ENCODE measurements at regions not wholly inside any gene's neighbourhood (a gene's known extent, or its start where the extent isn't known, plus 50 kb on each side); places are given as distances from the start of the nearest gene placed in this dataset.

DNA sequence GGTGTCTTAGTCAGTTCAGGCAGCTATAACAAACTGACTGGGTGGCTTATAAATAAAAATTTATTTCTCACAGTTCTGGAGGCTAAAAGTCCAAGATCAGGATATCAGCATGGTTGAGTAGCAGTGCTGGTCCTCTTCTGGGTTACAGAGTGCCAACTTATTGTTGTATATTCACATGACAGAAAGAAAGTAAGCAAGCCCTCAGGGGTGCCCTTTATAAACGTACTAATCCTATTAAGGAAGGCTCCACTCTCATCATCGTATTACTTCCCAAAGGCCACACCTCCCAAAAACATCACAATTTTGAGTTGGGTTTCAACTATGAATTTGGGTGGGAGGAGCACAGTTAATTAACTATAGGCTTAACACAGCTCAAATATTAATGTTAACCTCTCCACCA is 653.0 kb downstream of the DIPK2A start:
- DNase-seq (ENCODE audit: low spot score) = no peak

- DNase-seq (ENCODE audit: low spot score) = no peak
These were observed 655.2 kb downstream of the DIPK2A start for GRCh38 chr3:144626835-144627234.

DNA sequence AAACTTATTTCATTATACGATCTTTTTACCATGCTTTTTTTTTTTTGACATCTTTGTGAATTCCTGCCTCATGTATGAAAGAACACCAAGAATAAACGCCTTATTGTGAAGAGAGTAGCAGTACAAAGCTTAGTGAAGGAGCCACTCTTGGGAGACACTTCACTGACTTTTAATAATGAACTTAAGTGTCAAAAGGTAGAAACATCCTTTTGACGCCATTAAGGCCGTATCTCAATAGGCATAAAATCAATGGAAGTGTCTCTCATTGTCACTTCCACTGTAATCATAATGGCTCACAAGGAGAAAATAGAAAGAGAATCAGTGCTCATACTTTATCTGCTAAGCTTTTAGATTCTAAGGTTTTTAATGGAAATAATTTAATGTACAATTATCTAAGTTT is 657.8 kb downstream of the DIPK2A start:
- DNase-seq (ENCODE audit: low spot score) = no peak

- no peak for DNase-seq (ENCODE audit: low spot score)
These were observed 665.2 kb downstream of the DIPK2A start for GRCh38 chr3:144636833-144637232.

- no peak for DNase-seq (ENCODE audit: low spot score)
These were observed 666.4 kb downstream of the DIPK2A start for GRCh38 chr3:144638009-144638408.

- DNase-seq (ENCODE audit: low spot score) = no peak
These were observed 672.2 kb downstream of the DIPK2A start for GRCh38 chr3:144643771-144644198.

DNA sequence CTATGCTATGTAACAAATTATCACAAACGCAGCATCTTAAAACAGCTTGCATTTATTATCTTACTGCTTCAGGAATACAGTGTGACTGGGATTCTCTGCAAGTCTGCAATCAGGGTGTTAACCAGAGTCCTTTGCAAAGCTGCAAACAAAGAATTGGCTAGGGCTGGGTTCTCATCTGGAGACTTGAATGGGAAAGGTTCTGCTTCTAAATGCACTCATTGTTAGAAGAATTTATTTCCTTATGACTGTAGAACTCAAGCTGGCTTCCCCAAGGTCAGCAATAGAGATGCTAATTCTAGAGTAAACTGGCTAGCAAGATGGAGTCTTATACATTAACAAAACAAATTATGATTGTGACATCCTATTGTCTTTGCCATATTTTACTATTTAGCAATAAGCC is 673.7 kb downstream of the DIPK2A start:
- DNase-seq (ENCODE audit: low spot score) = no peak

DNA sequence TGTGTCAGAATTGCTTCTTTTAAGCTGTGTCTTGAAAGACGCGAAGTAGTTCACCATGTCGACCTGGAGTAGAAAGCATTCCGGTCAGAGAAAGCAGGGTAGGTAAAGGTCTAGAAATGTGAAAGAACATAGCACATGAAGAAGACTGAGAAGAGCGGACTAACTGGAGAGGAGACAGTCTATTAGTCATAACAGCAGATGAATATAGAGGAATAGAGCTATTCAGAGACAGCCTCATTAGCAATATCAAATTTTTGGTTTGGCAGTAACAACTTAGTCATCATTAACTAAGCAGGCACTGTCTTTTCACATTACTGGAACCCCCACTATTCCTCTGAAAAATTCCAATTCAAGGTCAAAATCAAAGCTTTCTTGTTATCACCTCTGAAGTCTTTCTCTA is 678.8 kb downstream of the DIPK2A start:
- DNase-seq (ENCODE audit: low spot score) = no peak

GRCh38 chr3:144652573-144652972 is 681.0 kb downstream of the DIPK2A start:
- DNase-seq (ENCODE audit: low spot score) = no peak

DNA sequence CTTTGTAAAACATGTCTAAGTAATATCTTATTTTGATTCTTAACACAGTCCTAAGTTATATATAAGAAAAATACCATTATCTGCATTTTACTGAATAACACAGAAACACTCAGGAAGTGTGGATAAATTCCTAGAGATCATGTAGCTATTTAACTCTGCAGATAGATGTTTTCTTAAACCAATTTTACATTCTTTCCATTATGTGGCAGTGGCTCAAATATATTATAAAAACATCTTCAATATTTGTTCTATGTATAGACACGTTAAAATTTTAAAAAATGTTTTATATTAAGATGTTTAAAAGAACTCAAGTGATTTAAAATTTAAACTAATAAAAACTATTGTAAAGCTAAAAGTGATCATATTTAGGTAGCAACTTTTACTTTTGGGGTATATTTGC is 683.8 kb downstream of the DIPK2A start:
- no peak for DNase-seq (ENCODE audit: low spot score)

DNA sequence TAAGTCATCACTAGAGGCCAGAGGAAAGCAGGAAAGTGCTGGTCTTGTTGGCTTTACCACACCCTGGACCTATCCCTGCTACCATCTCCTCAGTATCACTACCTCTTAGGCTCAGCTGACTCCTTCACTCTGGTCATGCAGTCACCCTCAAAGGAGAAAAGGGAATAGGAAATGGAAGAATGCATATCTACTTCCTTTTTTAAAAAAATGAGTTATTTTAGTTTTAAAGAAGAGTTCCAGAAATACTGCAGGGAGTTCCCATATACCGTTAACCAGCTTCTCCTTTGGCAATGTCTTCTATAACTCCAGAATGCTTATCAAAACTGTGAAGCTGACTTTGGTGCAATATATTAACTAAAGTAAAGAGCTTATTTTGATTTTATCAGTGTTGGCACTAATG is 688.6 kb downstream of the DIPK2A start:
- DNase-seq (ENCODE audit: low spot score) = no peak

DNA sequence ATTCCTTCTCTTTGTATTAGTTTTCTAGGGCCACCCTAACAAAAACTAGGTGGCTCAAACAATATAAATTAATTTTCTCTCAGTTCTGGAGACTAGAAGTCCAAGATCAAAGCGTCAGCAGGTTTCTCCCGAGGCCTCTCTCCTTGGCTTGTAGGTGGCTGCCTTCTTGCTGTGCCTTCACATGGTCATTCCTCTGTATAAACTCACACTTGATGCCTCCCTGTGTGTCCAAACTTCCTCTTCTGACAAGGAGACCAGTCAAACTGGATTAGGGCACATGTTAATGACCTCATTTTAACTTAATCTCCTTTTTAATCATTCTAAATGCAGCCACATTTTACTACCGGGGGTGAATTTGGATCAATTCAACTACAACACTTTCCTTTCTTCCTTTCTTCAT is 691.1 kb downstream of the DIPK2A start:
- DNase-seq (ENCODE audit: low spot score) = no peak

DNA sequence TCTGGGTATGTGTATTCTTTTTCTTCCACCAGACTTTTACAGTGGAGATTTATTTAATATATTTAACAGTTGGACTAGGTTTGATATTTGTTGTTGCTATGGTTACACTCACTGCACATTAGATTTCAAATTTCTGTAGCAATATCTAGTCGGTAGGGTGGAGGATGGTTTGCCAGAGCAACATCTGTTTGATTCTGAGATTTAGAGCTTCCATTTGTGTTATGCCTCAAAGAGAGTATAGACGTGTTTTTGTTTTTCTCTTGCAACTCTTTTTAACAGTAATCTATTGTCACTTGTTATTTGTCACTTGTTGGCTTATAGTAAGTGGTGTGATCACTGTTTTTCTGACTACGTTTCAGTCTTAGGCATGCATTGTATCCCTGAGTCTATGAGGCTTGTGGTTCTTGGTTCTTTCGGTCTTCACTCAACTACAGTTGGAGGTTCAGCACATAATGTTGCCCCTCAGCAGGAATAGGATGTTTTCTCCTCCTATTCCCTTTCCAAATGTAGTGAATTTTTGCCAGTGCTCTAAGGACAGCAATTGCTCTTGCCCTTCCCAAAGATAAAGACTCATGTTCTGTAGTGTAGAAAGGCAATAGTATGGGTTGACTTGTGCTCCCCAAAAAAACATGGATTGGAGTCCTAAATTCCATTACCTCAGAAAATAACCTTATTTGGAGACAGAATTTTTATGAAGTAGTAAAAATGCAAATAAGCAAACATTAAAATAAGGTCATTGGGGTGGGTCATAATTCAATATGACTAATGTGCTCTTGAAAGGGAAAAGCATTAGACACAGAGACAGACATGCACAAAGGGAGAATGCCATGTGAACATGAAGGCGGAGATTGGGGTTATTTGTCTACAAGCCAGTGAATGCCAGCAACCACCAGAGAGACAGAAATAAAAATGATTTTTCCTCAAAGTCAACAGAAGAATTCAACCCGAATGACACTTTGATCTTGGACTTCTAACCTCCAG is 692.1 kb downstream of the DIPK2A start:
- DNase-seq (ENCODE audit: low spot score) = no peak

GRCh38 chr3:144665567-144666053 is 694.0 kb downstream of the DIPK2A start:
- no peak for DNase-seq (ENCODE audit: low spot score)

GRCh38 chr3:144670571-144670970 is 698.9 kb downstream of the DIPK2A start:
- no peak for DNase-seq (ENCODE audit: low spot score)

DNA sequence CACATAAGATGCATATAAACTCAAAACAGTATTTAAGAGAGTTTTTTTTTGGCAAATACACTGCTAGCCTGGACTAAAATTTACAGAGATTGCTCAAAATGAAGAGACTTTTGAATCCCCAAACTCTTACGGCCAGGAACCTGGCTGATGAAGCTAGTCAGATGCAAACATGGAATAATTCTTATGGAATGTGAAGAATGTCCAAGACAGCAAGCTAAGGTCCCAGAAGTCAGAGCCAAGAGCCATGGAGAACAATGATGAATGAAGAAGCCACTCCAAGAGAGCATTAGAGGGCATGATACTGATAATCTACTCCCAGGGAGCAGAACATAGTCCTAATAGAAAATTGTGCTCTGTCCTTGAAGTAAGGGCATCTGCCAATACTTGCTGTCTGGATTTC is 705.5 kb downstream of the DIPK2A start:
- DNase-seq (ENCODE audit: low spot score) = no peak

GRCh38 chr3:144683065-144683464 is 711.4 kb downstream of the DIPK2A start:
- no peak for DNase-seq (ENCODE audit: low spot score)

DNA sequence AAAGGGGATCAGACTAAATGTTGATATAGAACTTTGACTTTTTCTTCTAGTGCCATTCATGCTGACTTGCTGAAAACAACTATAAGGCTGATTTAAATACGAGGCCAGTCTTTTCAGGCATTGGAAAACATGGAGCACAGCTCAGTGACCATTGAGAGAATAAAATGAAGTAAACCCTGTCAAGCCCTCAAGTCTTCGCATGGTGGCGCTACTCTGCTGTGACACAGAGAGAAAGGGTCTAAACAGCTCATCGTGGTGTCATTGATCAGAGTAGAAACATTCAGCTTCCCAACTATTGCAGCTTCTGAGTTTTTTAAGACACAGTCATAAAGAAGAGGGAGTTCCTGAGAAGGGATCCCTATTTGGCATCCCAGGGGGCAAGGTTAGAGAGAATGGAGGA is 716.2 kb downstream of the DIPK2A start:
- no peak for DNase-seq (ENCODE audit: low spot score)

DNA sequence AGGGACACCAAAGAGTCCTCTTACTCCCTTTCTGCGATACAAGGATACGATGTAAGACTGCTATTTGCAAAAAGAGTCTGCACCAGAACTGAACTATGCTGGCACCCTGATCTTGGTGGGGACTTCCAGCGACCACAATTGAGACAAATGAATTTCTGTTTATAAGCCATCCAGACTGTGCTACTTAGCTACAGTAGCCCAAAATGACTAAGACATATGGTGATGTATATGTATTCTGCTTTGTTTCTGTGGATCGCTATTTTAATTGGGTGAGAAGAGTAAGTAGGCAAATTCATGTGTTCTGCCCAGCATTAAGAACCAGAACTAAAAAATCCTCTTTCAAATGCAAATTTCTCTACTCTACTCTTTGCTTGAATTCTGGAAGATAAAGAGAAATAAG is 720.9 kb downstream of the DIPK2A start:
- DNase-seq (ENCODE audit: low spot score) = no peak

- no peak for DNase-seq (ENCODE audit: low spot score)
These were observed 736.8 kb downstream of the DIPK2A start for GRCh38 chr3:144708437-144708836.

- no peak for DNase-seq (ENCODE audit: low spot score)
These were observed 765.7 kb downstream of the DIPK2A start for GRCh38 chr3:144737281-144737680.

DNA sequence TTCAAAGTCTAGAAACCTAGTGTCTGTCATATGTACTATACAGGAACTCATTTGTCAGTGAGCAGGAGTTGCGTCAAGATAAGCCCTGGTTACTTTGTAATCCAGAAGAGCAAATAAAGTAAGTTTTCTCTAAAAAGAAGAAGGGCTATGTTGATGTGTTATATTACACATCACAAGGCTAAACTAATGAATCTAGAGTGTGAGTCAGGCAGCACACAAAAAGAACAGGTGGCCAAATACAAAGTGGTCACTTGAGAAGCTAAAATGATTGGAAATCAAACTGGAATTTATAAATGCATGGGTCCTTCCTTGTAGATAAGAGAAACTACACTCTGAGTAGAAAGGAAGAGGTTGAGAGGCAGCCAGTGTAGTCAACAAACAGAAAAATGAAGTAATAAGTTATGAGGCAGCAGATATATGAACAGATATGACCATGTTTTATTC is 771.6 kb downstream of the DIPK2A start:
- no peak for DNase-seq (ENCODE audit: low spot score)

DNA sequence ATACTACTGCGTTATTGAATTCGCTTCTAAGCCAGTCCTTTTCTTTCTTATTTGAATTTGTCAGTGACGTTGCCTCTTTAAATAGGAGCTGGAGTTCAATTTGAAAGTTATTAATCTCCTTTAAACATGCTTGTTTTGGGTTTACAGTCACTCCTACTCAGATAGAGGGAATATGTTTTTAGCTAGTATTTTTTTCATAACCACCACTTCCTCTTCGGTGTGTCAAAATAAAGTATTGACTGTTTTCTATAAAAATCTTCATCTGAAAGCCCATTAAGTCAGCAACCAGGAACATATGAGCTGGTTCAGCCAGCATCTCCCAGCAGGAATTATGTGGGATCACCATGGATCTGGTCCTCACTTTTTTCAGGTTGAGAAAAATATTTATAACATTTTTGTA is 772.9 kb downstream of the DIPK2A start:
- DNase-seq (ENCODE audit: low spot score) = no peak

DNA sequence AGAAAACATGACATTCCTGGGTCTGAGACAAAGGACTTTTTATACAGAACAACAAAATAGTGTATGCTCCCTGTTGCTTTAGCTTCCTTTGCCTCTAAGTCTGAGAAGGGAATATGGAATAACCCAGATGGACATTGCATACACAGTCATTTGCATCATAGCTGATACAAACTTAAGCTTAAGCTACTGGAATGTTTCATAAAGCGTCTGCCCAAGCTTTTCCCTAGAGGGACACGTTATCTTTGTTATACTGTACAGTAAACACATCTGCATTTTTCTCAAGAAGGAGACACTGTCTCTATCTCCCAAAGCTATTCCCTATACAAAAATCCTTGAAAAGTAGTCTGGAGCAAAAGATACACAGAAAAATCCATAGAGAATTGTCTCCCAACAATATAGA is 775.0 kb downstream of the DIPK2A start:
- DNase-seq (ENCODE audit: low spot score) = no peak
